ENCODE measurements at regions not wholly inside any gene's neighbourhood (a gene's known extent, or its start where the extent isn't known, plus 50 kb on each side); places are given as distances from the start of the nearest gene placed in this dataset.

GRCh38 chr13:22629374-22629773, 551.4 kb upstream of the SGCG start:
- Histone ChIP-seq H3F3A (replicated peaks; ENCODE audit: low read depth) (no peaks in the 10 kb centered on the region), H3K27ac (ENCODE audit: low read depth) (no peak overlapping the region), H2AFZ (no peak overlapping the region), H3K27me3 (ENCODE audit: insufficient read depth) (no peaks in the 10 kb centered on the region), H3K4me2 (no peak overlapping the region), H3K9me2 (ENCODE audit: insufficient read depth) (no peaks in the 10 kb centered on the region), H4K20me1 (replicated peaks; ENCODE audit: insufficient read depth) (no peaks in the 10 kb centered on the region), H3K36me3 (ENCODE audit: insufficient read depth) (peaks cover 5% of the 10 kb centered on the region; the same call in 1 of the 2 replicates), H3K4me1 (ENCODE audit: insufficient read depth) (no peaks in the 10 kb centered on the region), H3K4me3 (no peak overlapping the region), H3K79me2 (replicated peaks; ENCODE audit: insufficient read depth) (no peaks in the 10 kb centered on the region)
- TF ChIP-seq ETS1 (IDR thresholded peaks at IDR 0.05), result no peak
- TF ChIP-seq REST (IDR thresholded peaks at IDR 0.05; ENCODE audit: unreplicated experiment), result no peak
- TF ChIP-seq POLR2AphosphoS5 (IDR thresholded peaks at IDR 0.05; ENCODE audit: low read depth), result no peak
- no peak for TF ChIP-seq JUNB (IDR thresholded peaks at IDR 0.05; ENCODE audit: unreplicated experiment)
- no peak for TF ChIP-seq EZH2phosphoT487 (IDR thresholded peaks at IDR 0.05; ENCODE audit: unreplicated experiment)
- TF ChIP-seq ZNF114 (CRISPR knock-in tag; IDR thresholded peaks at IDR 0.05), result no peak
- TF ChIP-seq CTCF (conservative IDR thresholded peaks at IDR 0.05; ENCODE audit: low read depth in 2 of 2), result no peak
- no peak for TF ChIP-seq STAT1 (IDR thresholded peaks at IDR 0.05; ENCODE audit: unreplicated experiment)
- no peak for TF ChIP-seq ZNF462 (CRISPR knock-in tag; IDR thresholded peaks at IDR 0.05)
- no peak for TF ChIP-seq NANOG (IDR thresholded peaks at IDR 0.05; ENCODE audit: borderline replicate concordance)
- no peak for TF ChIP-seq EZH2 (IDR thresholded peaks at IDR 0.05; ENCODE audit: low read depth, unreplicated experiment)
- TF ChIP-seq CREB1 (CRISPR knock-in tag; IDR thresholded peaks at IDR 0.05; ENCODE audit: low read depth), result no peak
- Mint-ChIP-seq H3K27ac (no peak overlapping the region), H3K9me3 (peaks cover 50% of the 10 kb centered on the region), H3K4me3 (no peak overlapping the region), H3K36me3 (ENCODE audit: low read depth) (no peaks in the 10 kb centered on the region; the same call in 2 of the 3 replicates), H3K4me1 (no peaks in the 10 kb centered on the region), H3K27me3 (ENCODE audit: insufficient read depth, low read depth, poor library complexity) (peaks cover 3% of the 10 kb centered on the region)
- ATAC-seq, result no peak
- no peak for DNase-seq (ENCODE audit: low spot score)

Data from GM23338 (cell line).